OCI-LY1 (cell line): ENCODE measurements at regions not wholly inside any gene's neighbourhood (a gene's known extent, or its start where the extent isn't known, plus 50 kb on each side); places are given as distances from the start of the nearest gene placed in this dataset.

Experiments used
- H2AFZ ChIP-seq: fragments of 200-600 bp; sonication (generic), shearing (Covaris generic); 2 replicates; pipeline ENCODE4 v1.6.0; 2014; ENCODE audit warnings: antibody characterized with exemption, mild to moderate bottlenecking, low read length
- H3F3A ChIP-seq: fragments of 200-600 bp; sonication (generic), shearing (Covaris generic); 2 replicates; pipeline ENCODE4 v1.6.0; 2014; ENCODE audit warnings: mild to moderate bottlenecking, antibody characterized with exemption, low read length, moderate library complexity; ENCODE audit not compliant: insufficient read depth
- H3K27ac ChIP-seq: fragments of 200-600 bp; sonication (generic); 2 replicates; pipeline ENCODE4 v1.5.1; 2014; ENCODE audit warnings: low read length, mixed run types, mild to moderate bottlenecking, low read depth; ENCODE audit not compliant: poor library complexity, severe bottlenecking
- H3K27me3 ChIP-seq: fragments of 200-600 bp; sonication (generic); 2 replicates; pipeline ENCODE4 v1.6.0; 2014; ENCODE audit warnings: antibody characterized with exemption, mild to moderate bottlenecking, low read length, moderate library complexity; ENCODE audit not compliant: insufficient read depth
- H3K36me3 ChIP-seq: fragments of 200-600 bp; sonication (generic); 2 replicates; pipeline ENCODE4 v1.6.1; 2014; ENCODE audit warnings: mild to moderate bottlenecking, antibody characterized with exemption, low read length, moderate library complexity, mixed read lengths; ENCODE audit not compliant: insufficient read depth
- H3K4me1 ChIP-seq: fragments of 200-600 bp; sonication (generic); 2 replicates; pipeline ENCODE4 v1.5.1; 2014; ENCODE audit warnings: mild to moderate bottlenecking, low read length, moderate library complexity; ENCODE audit not compliant: insufficient read depth, severe bottlenecking
- H3K4me2 ChIP-seq: fragments of 200-600 bp; sonication (generic), shearing (Covaris generic); 2 replicates; pipeline ENCODE4 v1.6.1; 2014; ENCODE audit warnings: low read length
- H3K4me3 ChIP-seq: fragments of 200-600 bp; sonication (generic); 2 replicates; pipeline ENCODE4 v1.5.1; 2014; ENCODE audit warnings: low read length, low read depth, mild to moderate bottlenecking, mixed read lengths; ENCODE audit not compliant: poor library complexity, severe bottlenecking
- H3K79me2 ChIP-seq: fragments of 200-600 bp; shearing (Covaris generic); 2 replicates; pipeline ENCODE4 v1.6.1; 2016; ENCODE audit warnings: mixed run types, low read length, mixed read lengths; ENCODE audit not compliant: insufficient read depth
- H3K9ac ChIP-seq: fragments of 200-600 bp; sonication (generic), shearing (Covaris generic); 2 replicates; pipeline ENCODE4 v1.6.1; 2014; ENCODE audit warnings: mild to moderate bottlenecking, low read length, mixed read lengths
- H3K9me2 ChIP-seq: fragments of 200-600 bp; sonication (generic), shearing (Covaris generic); 2 replicates; pipeline ENCODE4 v1.6.1; 2014; ENCODE audit warnings: low read depth, mild to moderate bottlenecking, low read length, mixed read lengths
- H3K9me3 ChIP-seq: fragments of 200-600 bp; shearing (Covaris generic); 2 replicates; pipeline ENCODE4 v1.6.1; 2014; ENCODE audit warnings: low read length, mixed read lengths
- H4K20me1 ChIP-seq: fragments of 200-600 bp; sonication (generic), shearing (Covaris generic); 2 replicates; pipeline ENCODE4 v1.6.0; 2016; ENCODE audit warnings: mild to moderate bottlenecking, low read length; ENCODE audit not compliant: insufficient read depth
- CTCF ChIP-seq: fragments of 200-600 bp; sonication (generic), shearing (Covaris generic); IDR thresholded peaks from 2 replicates; pipeline ENCODE4 v1.5.1; 2017; ENCODE audit warnings: mild to moderate bottlenecking, antibody characterized with exemption, low read length, moderate library complexity, mixed read lengths
- EZH2 ChIP-seq: fragments of 200-600 bp; sonication (generic), shearing (Covaris generic); IDR thresholded peaks from 2 replicates; pipeline ENCODE4 v1.8.0; 2017; ENCODE audit warnings: borderline replicate concordance, mixed run types, mild to moderate bottlenecking, antibody characterized with exemption, low read length, moderate library complexity, mixed read lengths

- Histone ChIP-seq H3K9ac (no peak overlapping the region), H3K9me2 (no peaks in the 10 kb centered on the region), H3K4me3 (no peak overlapping the region), H3K27me3 (no peaks in the 10 kb centered on the region), H3K79me2 (no peaks in the 10 kb centered on the region), H3K27ac (no peak overlapping the region), H3K4me1 (no peaks in the 10 kb centered on the region), H3K9me3 (no peaks in the 10 kb centered on the region), H2AFZ (no peak overlapping the region), H4K20me1 (no peaks in the 10 kb centered on the region), H3K36me3 (no peaks in the 10 kb centered on the region), H3K4me2 (no peak overlapping the region), H3F3A (no peaks in the 10 kb centered on the region)
- TF ChIP-seq CTCF (no peak), EZH2 (no peak)
These were observed 599.0 kb downstream of the CSNK1G3 start for GRCh38 chr5:124110942-124111341.

DNA sequence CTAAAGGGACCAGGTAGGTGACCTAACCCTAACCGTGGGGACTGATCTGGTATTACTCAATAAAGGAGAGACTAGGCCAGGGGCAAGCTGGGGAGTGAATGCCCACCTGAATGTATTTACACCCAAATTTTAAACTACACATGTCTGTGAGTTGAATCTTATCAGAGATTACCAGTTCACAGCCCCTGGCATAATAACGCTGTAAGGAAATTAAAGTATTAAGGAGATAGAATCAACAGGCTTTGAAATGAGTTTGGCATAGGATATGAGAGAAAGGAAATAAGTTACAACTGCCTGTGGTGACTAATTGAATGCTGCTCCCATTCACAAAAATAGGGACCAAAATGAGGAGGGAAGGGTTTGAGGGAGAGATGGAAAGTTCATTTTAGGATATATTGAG lies 593.3 kb downstream of the CSNK1G3 start:
- no peak for TF ChIP-seq EZH2
- no peak for TF ChIP-seq CTCF
- no peaks in the 10 kb centered on the region for H3K27me3 ChIP-seq
- H4K20me1 ChIP-seq: no peaks in the 10 kb centered on the region
- H3K79me2 ChIP-seq: no peaks in the 10 kb centered on the region
- H3K27ac ChIP-seq: no peak overlapping the region
- no peaks in the 10 kb centered on the region for H3K9me2 ChIP-seq
- H3F3A ChIP-seq: no peaks in the 10 kb centered on the region
- no peaks in the 10 kb centered on the region for H3K36me3 ChIP-seq
- no peak overlapping the region for H3K4me2 ChIP-seq
- H3K9me3 ChIP-seq: no peaks in the 10 kb centered on the region
- no peak overlapping the region for H3K4me3 ChIP-seq
- no peaks in the 10 kb centered on the region for H3K4me1 ChIP-seq
- H2AFZ ChIP-seq: no peak overlapping the region
- no peak overlapping the region for H3K9ac ChIP-seq

- TF ChIP-seq EZH2 (no peak), CTCF (no peak)
- H3K9ac ChIP-seq: no peak overlapping the region
- H3K36me3 ChIP-seq: no peaks in the 10 kb centered on the region
- H3F3A ChIP-seq: no peaks in the 10 kb centered on the region
- H3K9me2 ChIP-seq: no peaks in the 10 kb centered on the region
- no peaks in the 10 kb centered on the region for H3K4me1 ChIP-seq
- H3K27ac ChIP-seq: no peak overlapping the region
- H2AFZ ChIP-seq: no peak overlapping the region
- no peaks in the 10 kb centered on the region for H3K27me3 ChIP-seq
- H4K20me1 ChIP-seq: no peaks in the 10 kb centered on the region
- H3K4me2 ChIP-seq: no peak overlapping the region
- H3K79me2 ChIP-seq: no peaks in the 10 kb centered on the region
- H3K4me3 ChIP-seq: no peak overlapping the region
- H3K9me3 ChIP-seq: no peaks in the 10 kb centered on the region
These were observed 592.8 kb downstream of the CSNK1G3 start for GRCh38 chr5:124104821-124105220.
